Testis (tissue), 2 donors: ENCODE measurements at regions not wholly inside any gene's neighbourhood (a gene's known extent, or its start where the extent isn't known, plus 50 kb on each side); places are given as distances from the start of the nearest gene placed in this dataset.
"Not testable (repeated sequence)": the region's sequence is repeated elsewhere in the genome, so short reads cannot be mapped to it uniquely, and the experiment has no call there.

Source experiments
- CTCF ChIP-seq, 3 experiments: fragments of 450-650 bp in 2 of 3; fragments of 200-600 bp in 1 of 3; sonication (generic) in 1 of 3; IDR thresholded peaks; one replicate each; pipeline ENCODE4 v1.5.1; 2016 to 2019; ENCODE audit warnings: antibody characterized with exemption in 3 of 3, mild to moderate bottlenecking in 2 of 3, moderate library complexity in 1 of 3
- POLR2A ChIP-seq: fragments of 450-650 bp; IDR thresholded peaks from one replicate; pipeline ENCODE4 v1.6.1; 2017; ENCODE audit warnings: antibody characterized with exemption, mild to moderate bottlenecking, moderate library complexity

GRCh38 chr2:91466780-91467363, 2775.4 kb downstream of the RPIA start:
- not testable (repeated sequence) for TF ChIP-seq POLR2A; CTCF (IDR thresholded peaks at IDR 0.05)
